ENCODE measurements at regions not wholly inside any gene's neighbourhood (a gene's known extent, or its start where the extent isn't known, plus 50 kb on each side); places are given as distances from the start of the nearest gene placed in this dataset.

- FAIRE-seq = no peak
Measured at GRCh38 chr2:161020437-161020836, 139.8 kb upstream of the TANK start.

GRCh38 chr2:161028581-161028980 is 131.6 kb upstream of the TANK start:
- Histone ChIP-seq H3K27ac (no peak overlapping the region), H3K4me1 (peaks cover 14% of the 10 kb centered on the region), H3K4me2 (no peak overlapping the region), H3K4me3 (no peak overlapping the region), H3K9me3 (no peaks in the 10 kb centered on the region)
- no peak for FAIRE-seq
- no peak for DNase-seq (ENCODE audit: low read depth in 1 of 2, low spot score in 1 of 2)
- ChIA-PET POLR2A (no interaction called here), CTCF (no interaction called here)
- 93% methylated on average over 1 of the region's 1 CpG for WGBS (ENCODE audit: missing lambda C conversion rate)
- ATAC-seq = no peak
- no peak for TF ChIP-seq ZNF302 (CRISPR knock-in tag; IDR thresholded peaks at IDR 0.05)
- no peak for TF ChIP-seq GATA3 (IDR thresholded peaks at IDR 0.05; ENCODE audit: borderline replicate concordance)
- TF ChIP-seq JUNB (IDR thresholded peaks at IDR 0.05) = no peak
- no peak for TF ChIP-seq CBX2 (IDR thresholded peaks at IDR 0.05; ENCODE audit: borderline replicate concordance, low read depth)
- TF ChIP-seq NPAS2 (CRISPR knock-in tag; IDR thresholded peaks at IDR 0.05; ENCODE audit: borderline replicate concordance) = no peak
- no peak for TF ChIP-seq MYC (IDR thresholded peaks at IDR 0.05; ENCODE audit: borderline replicate concordance, low read length)
- TF ChIP-seq, protein P1, sequence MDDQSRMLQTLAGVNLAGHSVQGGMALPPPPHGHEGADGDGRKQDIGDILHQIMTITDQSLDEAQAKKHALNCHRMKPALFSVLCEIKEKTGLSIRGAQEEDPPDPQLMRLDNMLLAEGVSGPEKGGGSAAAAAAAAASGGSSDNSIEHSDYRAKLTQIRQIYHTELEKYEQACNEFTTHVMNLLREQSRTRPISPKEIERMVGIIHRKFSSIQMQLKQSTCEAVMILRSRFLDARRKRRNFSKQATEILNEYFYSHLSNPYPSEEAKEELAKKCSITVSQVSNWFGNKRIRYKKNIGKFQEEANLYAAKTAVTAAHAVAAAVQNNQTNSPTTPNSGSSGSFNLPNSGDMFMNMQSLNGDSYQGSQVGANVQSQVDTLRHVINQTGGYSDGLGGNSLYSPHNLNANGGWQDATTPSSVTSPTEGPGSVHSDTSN (IDR thresholded peaks at IDR 0.05) = no peak
- no peak for TF ChIP-seq BCL3 (IDR thresholded peaks at IDR 0.05)
- TF ChIP-seq HOXB13 (CRISPR knock-in tag; IDR thresholded peaks at IDR 0.05; ENCODE audit: low read depth) = no peak
- no peak for TF ChIP-seq RARB (CRISPR knock-in tag; IDR thresholded peaks at IDR 0.05)
- TF ChIP-seq, protein P2, sequence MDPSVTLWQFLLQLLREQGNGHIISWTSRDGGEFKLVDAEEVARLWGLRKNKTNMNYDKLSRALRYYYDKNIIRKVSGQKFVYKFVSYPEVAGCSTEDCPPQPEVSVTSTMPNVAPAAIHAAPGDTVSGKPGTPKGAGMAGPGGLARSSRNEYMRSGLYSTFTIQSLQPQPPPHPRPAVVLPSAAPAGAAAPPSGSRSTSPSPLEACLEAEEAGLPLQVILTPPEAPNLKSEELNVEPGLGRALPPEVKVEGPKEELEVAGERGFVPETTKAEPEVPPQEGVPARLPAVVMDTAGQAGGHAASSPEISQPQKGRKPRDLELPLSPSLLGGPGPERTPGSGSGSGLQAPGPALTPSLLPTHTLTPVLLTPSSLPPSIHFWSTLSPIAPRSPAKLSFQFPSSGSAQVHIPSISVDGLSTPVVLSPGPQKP (IDR thresholded peaks at IDR 0.05; ENCODE audit: low read depth, low read length) = no peak

More at GRCh38 chr2:161020437-161020836, 139.8 kb upstream of the TANK start:
- Histone ChIP-seq H3K27ac (no peak overlapping the region), H3K4me3 (no peak overlapping the region), H3K4me1 (no peaks in the 10 kb centered on the region), H3K9me3 (peaks cover 5% of the 10 kb centered on the region; the same call in 2 of the 3 replicates), H3K4me2 (no peak overlapping the region)
- TF ChIP-seq RAD21 (conservative IDR thresholded peaks at IDR 0.05 in 1 of 2, IDR thresholded peaks at IDR 0.05 in 1 of 2) (no peak), HDAC2 (IDR thresholded peaks at IDR 0.05) (no peak), JUN (IDR thresholded peaks at IDR 0.05) (no peak), FOXS1 (CRISPR knock-in tag; IDR thresholded peaks at IDR 0.05) (no peak), NFE2L2 (conservative IDR thresholded peaks at IDR 0.05; ENCODE audit: low read length) (no peak), MYC (IDR thresholded peaks at IDR 0.05; ENCODE audit: borderline replicate concordance, low read length) (no peak), HMGXB4 (CRISPR knock-in tag; IDR thresholded peaks at IDR 0.05; ENCODE audit: borderline replicate concordance) (no peak), HEYL (CRISPR knock-in tag; IDR thresholded peaks at IDR 0.05) (no peak), E2F6 (IDR thresholded peaks at IDR 0.05; ENCODE audit: borderline replicate concordance, low read depth) (no peak), TFCP2L1 (CRISPR knock-in tag; IDR thresholded peaks at IDR 0.05) (no peak), GATA3 (IDR thresholded peaks at IDR 0.05; ENCODE audit: borderline replicate concordance) (no peak), FOSB (CRISPR knock-in tag; IDR thresholded peaks at IDR 0.05) (no peak), CHD2 (IDR thresholded peaks at IDR 0.05; ENCODE audit: low read length, partially characterized antibody) (no peak), HOXB13 (CRISPR knock-in tag; IDR thresholded peaks at IDR 0.05; ENCODE audit: low read depth) (no peak), ZNF302 (CRISPR knock-in tag; IDR thresholded peaks at IDR 0.05) (no peak), CEBPB (IDR thresholded peaks at IDR 0.05) (no peak)
- TF ChIP-seq, protein P3, sequence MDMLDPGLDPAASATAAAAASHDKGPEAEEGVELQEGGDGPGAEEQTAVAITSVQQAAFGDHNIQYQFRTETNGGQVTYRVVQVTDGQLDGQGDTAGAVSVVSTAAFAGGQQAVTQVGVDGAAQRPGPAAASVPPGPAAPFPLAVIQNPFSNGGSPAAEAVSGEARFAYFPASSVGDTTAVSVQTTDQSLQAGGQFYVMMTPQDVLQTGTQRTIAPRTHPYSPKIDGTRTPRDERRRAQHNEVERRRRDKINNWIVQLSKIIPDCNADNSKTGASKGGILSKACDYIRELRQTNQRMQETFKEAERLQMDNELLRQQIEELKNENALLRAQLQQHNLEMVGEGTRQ (IDR thresholded peaks at IDR 0.05) = no peak
- TF ChIP-seq, protein P4, sequence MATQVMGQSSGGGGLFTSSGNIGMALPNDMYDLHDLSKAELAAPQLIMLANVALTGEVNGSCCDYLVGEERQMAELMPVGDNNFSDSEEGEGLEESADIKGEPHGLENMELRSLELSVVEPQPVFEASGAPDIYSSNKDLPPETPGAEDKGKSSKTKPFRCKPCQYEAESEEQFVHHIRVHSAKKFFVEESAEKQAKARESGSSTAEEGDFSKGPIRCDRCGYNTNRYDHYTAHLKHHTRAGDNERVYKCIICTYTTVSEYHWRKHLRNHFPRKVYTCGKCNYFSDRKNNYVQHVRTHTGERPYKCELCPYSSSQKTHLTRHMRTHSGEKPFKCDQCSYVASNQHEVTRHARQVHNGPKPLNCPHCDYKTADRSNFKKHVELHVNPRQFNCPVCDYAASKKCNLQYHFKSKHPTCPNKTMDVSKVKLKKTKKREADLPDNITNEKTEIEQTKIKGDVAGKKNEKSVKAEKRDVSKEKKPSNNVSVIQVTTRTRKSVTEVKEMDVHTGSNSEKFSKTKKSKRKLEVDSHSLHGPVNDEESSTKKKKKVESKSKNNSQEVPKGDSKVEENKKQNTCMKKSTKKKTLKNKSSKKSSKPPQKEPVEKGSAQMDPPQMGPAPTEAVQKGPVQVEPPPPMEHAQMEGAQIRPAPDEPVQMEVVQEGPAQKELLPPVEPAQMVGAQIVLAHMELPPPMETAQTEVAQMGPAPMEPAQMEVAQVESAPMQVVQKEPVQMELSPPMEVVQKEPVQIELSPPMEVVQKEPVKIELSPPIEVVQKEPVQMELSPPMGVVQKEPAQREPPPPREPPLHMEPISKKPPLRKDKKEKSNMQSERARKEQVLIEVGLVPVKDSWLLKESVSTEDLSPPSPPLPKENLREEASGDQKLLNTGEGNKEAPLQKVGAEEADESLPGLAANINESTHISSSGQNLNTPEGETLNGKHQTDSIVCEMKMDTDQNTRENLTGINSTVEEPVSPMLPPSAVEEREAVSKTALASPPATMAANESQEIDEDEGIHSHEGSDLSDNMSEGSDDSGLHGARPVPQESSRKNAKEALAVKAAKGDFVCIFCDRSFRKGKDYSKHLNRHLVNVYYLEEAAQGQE (IDR thresholded peaks at IDR 0.05) = no peak
- TF ChIP-seq, protein P5, sequence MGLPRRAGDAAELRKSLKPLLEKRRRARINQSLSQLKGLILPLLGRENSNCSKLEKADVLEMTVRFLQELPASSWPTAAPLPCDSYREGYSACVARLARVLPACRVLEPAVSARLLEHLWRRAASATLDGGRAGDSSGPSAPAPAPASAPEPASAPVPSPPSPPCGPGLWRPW (IDR thresholded peaks at IDR 0.05) = no peak
- 86% methylated on average over 2 of the region's 2 CpGs for WGBS (ENCODE audit: missing lambda C conversion rate)
- ChIA-PET CTCF (interaction anchor here (0.5 to 1.1 kb wide), 4 partner anchors 44 to 931 kb away, joined by 3 to 6 read pairs (median 3); no protein-coding TSS in a partner anchor), POLR2A (no interaction called here)
- DNase-seq (ENCODE audit: low read depth in 1 of 2, low spot score in 1 of 2) (no peak), ATAC-seq (no peak)
